D341Med (cell line): ENCODE measurements at regions not wholly inside any gene's neighbourhood (a gene's known extent, or its start where the extent isn't known, plus 50 kb on each side); places are given as distances from the start of the nearest gene placed in this dataset.

Experiments
- DNase-seq: peaks from one replicate; pipeline ENCODE4 v3.0.0; 2012; ENCODE audit warnings: low spot score

DNA sequence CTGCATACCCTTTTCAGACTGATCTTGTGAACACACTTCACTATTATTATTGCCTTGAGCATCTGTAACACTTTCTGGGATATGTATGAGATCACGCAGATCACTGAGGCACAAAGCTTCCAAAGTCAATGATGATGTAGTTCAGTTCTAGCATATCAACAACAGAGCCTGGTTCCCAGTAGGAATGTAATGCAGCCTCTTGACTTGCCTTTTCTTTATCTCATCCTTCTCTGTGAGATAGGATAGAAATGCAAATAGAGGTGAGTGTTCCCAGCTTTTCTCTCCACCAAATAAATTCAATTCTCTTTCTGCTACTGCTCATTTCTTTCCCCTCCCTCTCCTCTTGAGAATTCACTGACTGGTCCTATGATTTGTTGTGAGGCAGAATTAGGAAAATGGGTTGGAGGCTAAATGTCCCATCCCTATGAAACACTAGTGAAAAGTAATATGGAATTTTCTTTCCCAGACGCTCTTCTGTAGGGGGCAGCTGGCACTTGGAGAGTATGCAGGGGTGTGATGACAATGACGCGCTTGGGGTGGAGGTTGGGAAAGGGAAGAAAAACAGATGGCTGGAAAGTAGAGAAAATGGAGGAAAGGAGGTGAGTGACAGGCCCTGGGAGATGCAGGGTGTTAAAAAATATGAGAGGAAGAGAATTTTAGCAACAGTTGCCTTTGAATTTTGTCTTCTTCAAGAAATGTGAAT is 96.0 kb upstream of the TMTC1 start:
- DNase-seq = no peak

DNA sequence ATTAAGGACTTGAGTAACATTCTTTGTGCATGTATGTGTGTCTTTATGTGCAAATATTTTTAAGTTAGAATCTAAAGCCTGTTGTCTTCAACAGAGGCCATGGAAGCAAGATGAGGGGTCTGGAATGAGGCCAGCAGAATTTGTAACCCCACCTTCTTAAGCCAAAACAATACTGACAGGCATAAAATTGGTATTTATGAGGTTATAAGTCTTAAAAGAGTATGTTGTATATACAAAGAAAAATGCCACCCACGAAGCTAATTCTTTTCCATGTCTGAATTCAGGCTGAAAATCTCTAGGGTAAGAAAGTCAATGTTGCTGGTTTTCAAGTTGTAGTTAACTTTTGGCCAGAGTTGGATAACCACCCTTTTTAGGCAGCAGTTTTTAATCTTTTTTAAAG is 86.2 kb upstream of the TMTC1 start:
- no peak for DNase-seq

DNA sequence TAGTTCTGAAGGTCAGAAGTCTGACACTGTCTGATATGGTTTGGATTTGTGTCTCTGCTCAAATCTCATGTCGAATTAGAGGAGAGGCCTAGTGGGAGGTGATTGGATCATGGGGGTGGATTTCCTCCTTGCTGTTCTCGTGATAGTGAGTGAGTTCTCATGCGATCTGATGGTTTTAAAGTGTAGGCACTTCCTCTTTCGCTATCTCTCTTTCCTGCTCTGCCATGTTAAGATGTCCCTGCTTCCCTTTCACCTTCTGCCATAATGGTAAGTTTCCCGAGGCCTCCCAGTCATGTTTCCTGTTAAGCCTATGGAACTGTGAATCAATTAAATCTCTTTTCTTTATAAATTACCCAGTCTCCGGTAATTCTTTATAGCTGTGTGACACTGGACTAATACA is 84.1 kb upstream of the TMTC1 start:
- DNase-seq = no peak

DNA sequence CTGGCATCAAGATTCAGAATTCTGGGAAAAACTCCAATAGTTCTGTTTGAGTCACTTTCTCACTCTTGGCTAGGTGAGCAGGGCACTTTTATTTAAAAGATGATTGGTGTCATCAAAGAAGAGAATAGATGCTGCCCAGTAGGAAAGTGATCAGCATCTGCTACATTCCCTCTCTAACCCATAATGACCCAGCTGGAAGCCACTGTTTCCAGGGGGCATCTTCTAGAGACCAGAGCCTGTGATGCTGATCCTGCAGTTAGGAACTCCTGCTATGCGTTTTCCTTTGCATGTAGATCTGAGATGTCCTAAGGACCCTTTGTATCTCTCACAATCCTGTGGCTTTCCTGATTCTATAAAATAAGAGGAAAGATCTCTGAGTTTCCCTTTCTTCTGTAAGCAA is 79.9 kb upstream of the TMTC1 start:
- no peak for DNase-seq

DNA sequence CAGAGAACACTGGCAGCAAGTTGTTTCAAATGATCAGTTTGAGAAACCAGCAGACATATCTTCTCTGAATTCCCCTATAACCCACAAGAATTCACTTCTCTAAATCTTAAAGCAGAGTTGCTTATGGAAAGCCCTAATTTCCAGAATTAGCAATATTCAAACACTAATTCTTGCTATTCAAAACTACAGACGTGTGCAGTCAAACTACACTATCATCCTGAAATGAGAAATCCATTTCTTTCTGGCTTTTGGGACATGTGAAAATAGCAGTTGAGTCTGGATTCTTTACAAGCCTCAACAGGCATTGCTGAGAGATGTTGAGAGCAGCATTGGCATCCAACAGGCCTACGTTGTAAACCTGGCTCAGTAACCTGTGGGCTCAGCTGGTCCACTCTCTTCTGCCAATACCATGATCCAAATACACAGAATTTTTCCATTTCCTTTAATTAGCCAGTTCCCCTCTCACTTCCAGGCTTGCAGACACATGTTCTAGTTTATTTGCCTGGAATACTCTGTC is 74.6 kb upstream of the TMTC1 start:
- DNase-seq = no peak

DNA sequence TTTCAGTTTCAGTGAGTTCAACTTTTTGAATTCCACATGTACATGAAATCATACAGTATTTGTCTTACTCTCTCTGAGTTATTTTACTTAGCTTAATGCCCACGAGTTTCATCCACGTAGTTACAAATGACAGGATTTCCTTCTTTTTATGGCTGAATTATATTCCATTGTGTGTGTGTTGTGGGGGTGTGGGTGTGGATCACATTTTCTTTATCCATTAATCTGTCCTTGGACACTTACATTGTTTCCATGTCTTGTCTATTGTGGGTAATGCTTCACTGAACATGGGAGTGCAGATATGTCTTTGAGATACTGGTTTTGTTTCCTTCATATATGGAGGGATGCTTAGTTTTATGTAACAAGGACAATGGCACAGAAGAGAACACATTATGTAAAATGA is 63.5 kb upstream of the TMTC1 start:
- DNase-seq = no peak

DNA sequence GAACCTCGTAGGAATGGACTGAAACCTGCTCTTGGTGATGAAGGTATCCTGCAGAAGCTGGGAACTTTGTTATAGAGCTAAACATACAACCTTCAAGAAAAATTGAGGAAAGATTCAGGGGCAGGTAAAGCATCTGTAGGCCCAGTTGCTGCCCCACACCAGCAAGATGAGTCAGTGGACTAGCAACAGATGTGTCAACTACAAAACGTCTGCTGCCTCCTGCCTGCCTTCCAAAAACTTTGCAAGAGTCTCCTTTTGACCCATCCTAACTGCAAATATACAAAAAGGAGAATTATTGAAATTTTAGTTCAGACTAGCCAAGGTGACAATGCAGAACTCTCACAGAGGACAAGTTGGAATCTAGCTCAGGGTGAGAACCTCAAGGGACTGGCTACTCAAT is 60.9 kb upstream of the TMTC1 start:
- no peak for DNase-seq

DNA sequence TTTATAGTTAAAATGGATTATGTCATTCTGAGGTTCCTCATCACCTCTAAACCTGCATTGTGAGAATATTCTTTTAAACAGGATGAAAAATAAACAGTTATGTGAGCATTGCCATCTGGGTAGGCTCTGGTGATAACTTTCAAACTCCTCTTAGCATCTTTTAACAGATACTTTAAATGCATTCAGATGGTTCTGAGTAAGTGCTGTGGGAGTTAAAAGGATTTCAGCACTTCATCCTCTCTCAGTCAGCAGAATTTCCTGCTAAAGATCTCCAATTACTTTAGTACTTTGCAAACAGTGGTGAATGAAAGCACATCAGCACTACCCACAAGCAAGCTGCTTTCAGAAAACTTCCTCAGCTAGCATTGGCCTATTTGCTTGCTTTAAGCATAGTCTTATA is 59.3 kb upstream of the TMTC1 start:
- no peak for DNase-seq

DNA sequence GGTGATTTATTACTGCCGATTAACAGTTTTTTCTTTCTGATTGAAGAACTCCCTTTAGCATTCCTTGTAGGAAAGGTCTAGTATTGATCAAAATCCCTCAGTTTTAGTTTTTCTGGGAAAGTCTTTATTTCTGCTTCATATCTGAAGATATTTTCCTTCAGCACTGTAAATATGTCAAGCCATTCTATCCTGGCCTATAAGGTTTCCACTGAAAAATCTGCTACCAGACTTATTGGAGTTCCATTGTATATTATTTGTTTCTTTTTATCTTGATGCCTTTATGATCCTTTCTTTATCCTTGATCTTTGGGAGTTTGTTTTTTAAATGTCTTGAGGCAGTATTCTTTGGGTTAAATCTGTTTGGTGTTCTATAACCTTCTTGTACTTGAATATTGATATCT is 55.0 kb upstream of the TMTC1 start:
- no peak for DNase-seq
